Stomach (tissue), 8 donors: ENCODE measurements at regions not wholly inside any gene's neighbourhood (a gene's known extent, or its start where the extent isn't known, plus 50 kb on each side); places are given as distances from the start of the nearest gene placed in this dataset.

Experiments
- DNase-seq, 2 donors: peaks; one replicate each; pipeline versions ENCODE4 v3.0.0 to v3.0.0-alpha.2; 2013 to 2019
- H3K27ac ChIP-seq, 5 donors: fragments of 200-600 bp in 4 of 5; sonication (generic) in 4 of 5; one replicate each; pipeline ENCODE4 v1.5.1; 2013 to 2019; ENCODE audit warnings: mild to moderate bottlenecking in 1 of 5, moderate library complexity in 1 of 5
- H3K27me3 ChIP-seq, 3 donors: fragments of 200-600 bp; sonication (generic); one replicate each; pipeline ENCODE4 v1.5.1; 2017 to 2019; ENCODE audit warnings: mixed run types in 1 of 3
- H3K36me3 ChIP-seq, 4 donors: fragments of 200-600 bp; sonication (generic); 1 replicate in 3 of 4; 2 replicates in 1 of 4; pipeline ENCODE4 v1.5.1; 2016 to 2019
- H3K4me1 ChIP-seq, 4 donors: fragments of 200-600 bp; sonication (generic); one replicate each; pipeline ENCODE4 v1.5.1; 2016 to 2019
- H3K4me3 ChIP-seq, 4 donors: fragments of 200-600 bp; sonication (generic) in 3 of 4; one replicate each; pipeline ENCODE4 v1.5.1; 2016 to 2019; ENCODE audit warnings: mild to moderate bottlenecking in 1 of 4
- H3K9me3 ChIP-seq, 4 donors: fragments of 200-600 bp; sonication (generic); one replicate each; pipeline ENCODE4 v1.5.1; 2016 to 2019
- CTCF ChIP-seq, 7 experiments: fragments of 450-650 bp in 4 of 7; fragments of 200-600 bp in 3 of 7; sonication (generic) in 3 of 7; IDR thresholded peaks; one replicate each; pipeline ENCODE4 v1.5.1; 2016 to 2019; ENCODE audit warnings: antibody characterized with exemption in 7 of 7, control low read depth in 2 of 7, mild to moderate bottlenecking in 1 of 7
- EP300 ChIP-seq: sonication (generic); formaldehyde crosslinking; IDR thresholded peaks from one replicate; pipeline ENCODE4 v1.6.1; 2017; ENCODE audit warnings: antibody characterized with exemption
- POLR2A ChIP-seq, 4 donors: fragments of 450-650 bp; IDR thresholded peaks; one replicate each; pipeline ENCODE4 v1.6.1; 2016; ENCODE audit warnings: antibody characterized with exemption in 4 of 4, control low read depth in 2 of 4, mild to moderate bottlenecking in 1 of 4, moderate library complexity in 1 of 4
- POLR2AphosphoS5 ChIP-seq, 3 donors: sonication (generic); formaldehyde crosslinking; IDR thresholded peaks; one replicate each; pipeline ENCODE4 v1.6.1; 2016; ENCODE audit warnings: antibody characterized with exemption in 3 of 3
- WGBS, 5 donors: extraction: QIAGEN DNeasy Blood & Tissue Kit in 3 of 5; methylation state at CpG; one replicate each; pipeline versions ENCODE4 v1.1.5 to v1.1.7; 2013 to 2018; 5-methylcytosine and 5-hydroxymethylcytosine counted together
- intact Hi-C: fragments of 100-400 bp; cut with DNase I; formaldehyde crosslinking; loops from one replicate; pipeline ENCODE4 v1.15.1; 2023; ENCODE audit warnings: low total_unique reads
- donor health status: healthy with polysubstance abuse.
- donor health status: Bipolar disorder and iron deficiency.
- donor health status: healthy.

GRCh38 chr14:28946267-28946666 lies 179.7 kb downstream of the FOXG1 start:
- Histone ChIP-seq H3K9me3 (peaks cover 0 to 11% (median 0%) of the 10 kb centered on the region in 4 donors), H3K4me3 (no peak overlapping the region), H3K4me1 (no peaks in the 10 kb centered on the region), H3K27ac (no peak overlapping the region), H3K36me3 (no peaks in the 10 kb centered on the region), H3K27me3 (no peaks in the 10 kb centered on the region)
- DNase-seq: no peak
- 50 to 73% (median 63%) methylated on average over 1 of the region's 1 CpG for WGBS, 5 donors
- intact Hi-C loops: no loop called here
- TF ChIP-seq POLR2A (IDR thresholded peaks at IDR 0.05): no peak
- TF ChIP-seq POLR2AphosphoS5 (IDR thresholded peaks at IDR 0.05): no peak
- TF ChIP-seq EP300: no peak
- TF ChIP-seq CTCF (IDR thresholded peaks at IDR 0.05): no peak

GRCh38 chr14:28949503-28949902 lies 182.9 kb downstream of the FOXG1 start:
- no peak for DNase-seq
- no peaks in the 10 kb centered on the region for H3K4me1 ChIP-seq
- H3K36me3 ChIP-seq: no peaks in the 10 kb centered on the region
- no peak overlapping the region for H3K4me3 ChIP-seq
- no peaks in the 10 kb centered on the region for H3K27me3 ChIP-seq
- no peak for TF ChIP-seq CTCF (IDR thresholded peaks at IDR 0.05)
- TF ChIP-seq POLR2AphosphoS5 (IDR thresholded peaks at IDR 0.05): no peak
- no peak for TF ChIP-seq EP300
- TF ChIP-seq POLR2A (IDR thresholded peaks at IDR 0.05): no peak
- H3K27ac ChIP-seq: no peak overlapping the region
- peaks cover 0 to 11% (median 0%) of the 10 kb centered on the region in 4 donors for H3K9me3 ChIP-seq
- intact Hi-C loops: no loop called here
- WGBS, 5 donors: 81 to 91% (median 85%) methylated on average over 2 of the region's 2 CpGs

- no peak for DNase-seq
- Histone ChIP-seq H3K27ac (no peak overlapping the region), H3K36me3 (no peaks in the 10 kb centered on the region), H3K4me3 (no peak overlapping the region), H3K4me1 (no peaks in the 10 kb centered on the region), H3K27me3 (no peaks in the 10 kb centered on the region), H3K9me3 (peaks cover 0 to 33% (median 10%) of the 10 kb centered on the region in 4 donors)
- intact Hi-C loops: no loop called here
- 78 to 98% (median 96%) methylated on average over 1 of the region's 1 CpG for WGBS, 5 donors
- TF ChIP-seq CTCF (IDR thresholded peaks at IDR 0.05) (no peak), POLR2AphosphoS5 (IDR thresholded peaks at IDR 0.05) (no peak), POLR2A (IDR thresholded peaks at IDR 0.05) (no peak), EP300 (no peak)
These were observed 185.6 kb downstream of the FOXG1 start for GRCh38 chr14:28952161-28952560.

GRCh38 chr14:28952666-28953065 lies 186.1 kb downstream of the FOXG1 start:
- no peaks in the 10 kb centered on the region for H3K36me3 ChIP-seq
- intact Hi-C loops: no loop called here
- TF ChIP-seq CTCF (IDR thresholded peaks at IDR 0.05) (no peak), POLR2A (IDR thresholded peaks at IDR 0.05) (no peak), POLR2AphosphoS5 (IDR thresholded peaks at IDR 0.05) (no peak)
- H3K4me1 ChIP-seq: no peaks in the 10 kb centered on the region
- H3K9me3 ChIP-seq: peaks cover 0 to 33% (median 10%) of the 10 kb centered on the region in 4 donors
- H3K27me3 ChIP-seq: no peaks in the 10 kb centered on the region
- H3K4me3 ChIP-seq: no peak overlapping the region
- H3K27ac ChIP-seq: no peak overlapping the region
- DNase-seq: no peak
